Neural progenitor cell (in vitro differentiated cells): ENCODE measurements at regions not wholly inside any gene's neighbourhood (a gene's known extent, or its start where the extent isn't known, plus 50 kb on each side); places are given as distances from the start of the nearest gene placed in this dataset.

ENCODE experiments used
- DNase-seq: peaks from one replicate; pipeline ENCODE4 v3.0.0-alpha.2; 2016; ENCODE audit warnings: low spot score
- H2AFZ ChIP-seq: fragments of 200-600 bp; sonication (generic); replicated peaks from 2 replicates; pipeline ENCODE4 v1.6.1; 2016; ENCODE audit warnings: antibody characterized with exemption
- H3F3A ChIP-seq: fragments of 200-600 bp; sonication (generic); 2 replicates; pipeline ENCODE4 v1.6.1; 2016; ENCODE audit warnings: antibody characterized with exemption, low read depth
- H3K27ac ChIP-seq: fragments of 200-600 bp; sonication (generic); 2 replicates; pipeline ENCODE4 v1.5.1; 2016; ENCODE audit warnings: mild to moderate bottlenecking
- H3K27me3 ChIP-seq: fragments of 200-600 bp; sonication (generic); 2 replicates; pipeline ENCODE4 v1.6.1; 2016; ENCODE audit warnings: mild to moderate bottlenecking, moderate library complexity
- H3K36me3 ChIP-seq: fragments of 200-600 bp; sonication (generic); 2 replicates; pipeline ENCODE4 v1.5.1; 2016
- H3K4me1 ChIP-seq: fragments of 200-600 bp; sonication (generic); 2 replicates; pipeline ENCODE4 v1.6.1; 2016; ENCODE audit warnings: mixed run types
- H3K4me2 ChIP-seq: fragments of 200-600 bp; sonication (generic); 2 replicates; pipeline ENCODE4 v1.6.1; 2016
- H3K4me3 ChIP-seq: fragments of 200-600 bp; sonication (generic); 2 replicates; pipeline ENCODE4 v1.5.1; 2016
- H3K79me2 ChIP-seq: fragments of 200-600 bp; sonication (generic); 2 replicates; pipeline ENCODE4 v1.6.1; 2016; ENCODE audit warnings: low read depth
- H3K9ac ChIP-seq: fragments of 200-600 bp; sonication (generic); 2 replicates; pipeline ENCODE4 v1.6.1; 2016
- H3K9me3 ChIP-seq: fragments of 200-600 bp; sonication (generic); 2 replicates; pipeline ENCODE4 v1.5.1; 2016; ENCODE audit warnings: low read depth
- H4K20me1 ChIP-seq: fragments of 200-600 bp; sonication (generic); 2 replicates; pipeline ENCODE4 v1.6.1; 2016; ENCODE audit warnings: low read depth
- H3K27ac Mint-ChIP-seq: 3 replicates; pipeline ENCODE4 v1.8.0; 2021; ENCODE audit warnings: mixed read lengths
- H3K27me3 Mint-ChIP-seq: 2 replicates; pipeline ENCODE4 v1.8.0; 2022; ENCODE audit warnings: low read depth, mild to moderate bottlenecking, inconsistent platforms, moderate library complexity, mixed read lengths; ENCODE audit not compliant: insufficient read depth
- H3K36me3 Mint-ChIP-seq: 3 replicates; pipeline ENCODE4 v1.8.0; 2021; ENCODE audit warnings: mixed read lengths
- H3K4me1 Mint-ChIP-seq: 3 replicates; pipeline ENCODE4 v1.8.0; 2021; ENCODE audit warnings: mixed read lengths
- H3K4me3 Mint-ChIP-seq: 3 replicates; pipeline ENCODE4 v1.8.0; 2021; ENCODE audit warnings: mild to moderate bottlenecking, moderate library complexity, mixed read lengths
- H3K9me3 Mint-ChIP-seq: 3 replicates; pipeline ENCODE4 v1.8.0; 2020; ENCODE audit warnings: mixed read lengths
- CTCF ChIP-seq: fragments of 200-600 bp; sonication (generic); IDR thresholded peaks from 2 replicates; pipeline ENCODE4 v1.5.1; 2017; ENCODE audit warnings: antibody characterized with exemption, mild to moderate bottlenecking
- EZH2 ChIP-seq: fragments of 200-600 bp; sonication (generic); IDR thresholded peaks from 2 replicates; pipeline ENCODE4 v1.6.1; 2017; ENCODE audit warnings: antibody characterized with exemption, mild to moderate bottlenecking, moderate library complexity
- EZH2phosphoT487 ChIP-seq: fragments of 200-600 bp; sonication (generic); IDR thresholded peaks from 2 replicates; pipeline ENCODE4 v1.6.1; 2017; ENCODE audit warnings: antibody characterized with exemption

GRCh38 chr11:42205518-42205917, 746.1 kb upstream of the LRRC4C start:
- Histone ChIP-seq H3K4me2 (no peak overlapping the region), H3K27ac (no peak overlapping the region), H3K27me3 (no peaks in the 10 kb centered on the region), H3K9ac (no peak overlapping the region), H4K20me1 (no peaks in the 10 kb centered on the region), H2AFZ (no peak overlapping the region), H3K4me3 (no peak overlapping the region), H3K4me1 (no peaks in the 10 kb centered on the region), H3K9me3 (no peaks in the 10 kb centered on the region), H3K36me3 (no peaks in the 10 kb centered on the region), H3K79me2 (no peaks in the 10 kb centered on the region), H3F3A (no peaks in the 10 kb centered on the region)
- Mint-ChIP-seq H3K27ac (no peak overlapping the region), H3K4me1 (no peaks in the 10 kb centered on the region), H3K27me3 (peaks cover 3% of the 10 kb centered on the region), H3K4me3 (no peak overlapping the region), H3K9me3 (peaks cover 26% of the 10 kb centered on the region), H3K36me3 (no peaks in the 10 kb centered on the region)
- no peak for DNase-seq
- TF ChIP-seq EZH2 (no peak), CTCF (no peak), EZH2phosphoT487 (no peak)

- Mint-ChIP-seq H3K27me3 (peaks cover 2% of the 10 kb centered on the region), H3K4me1 (no peaks in the 10 kb centered on the region), H3K27ac (no peak overlapping the region), H3K9me3 (no peaks in the 10 kb centered on the region), H3K4me3 (no peak overlapping the region), H3K36me3 (no peaks in the 10 kb centered on the region)
- TF ChIP-seq EZH2phosphoT487: no peak
- no peak for TF ChIP-seq EZH2
- no peak for TF ChIP-seq CTCF
- H3K9ac ChIP-seq: no peak overlapping the region
- H3K4me3 ChIP-seq: no peak overlapping the region
- no peak for DNase-seq
- H3K36me3 ChIP-seq: no peaks in the 10 kb centered on the region
- no peaks in the 10 kb centered on the region for H3K9me3 ChIP-seq
- no peaks in the 10 kb centered on the region for H4K20me1 ChIP-seq
- no peaks in the 10 kb centered on the region for H3F3A ChIP-seq
- no peak overlapping the region for H3K27ac ChIP-seq
- no peaks in the 10 kb centered on the region for H3K27me3 ChIP-seq
- H3K4me1 ChIP-seq: peaks cover 10% of the 10 kb centered on the region
- H2AFZ ChIP-seq: no peak overlapping the region
- no peak overlapping the region for H3K4me2 ChIP-seq
- no peaks in the 10 kb centered on the region for H3K79me2 ChIP-seq
Measured at GRCh38 chr11:42225664-42226063, 766.2 kb upstream of the LRRC4C start.

- H3K9ac ChIP-seq: no peak overlapping the region
- no peaks in the 10 kb centered on the region for H3K27me3 ChIP-seq
- no peaks in the 10 kb centered on the region for H4K20me1 ChIP-seq
- H3K4me1 ChIP-seq: peaks cover 10% of the 10 kb centered on the region
- H2AFZ ChIP-seq: peak overlapping the region; percentile 73
- H3K9me3 ChIP-seq: no peaks in the 10 kb centered on the region
- no peak overlapping the region for H3K27ac Mint-ChIP-seq
- H3K36me3 ChIP-seq: no peaks in the 10 kb centered on the region
- H3K4me3 Mint-ChIP-seq: no peak overlapping the region
- H3K4me3 ChIP-seq: no peak overlapping the region
- H3K36me3 Mint-ChIP-seq: no peaks in the 10 kb centered on the region
- no peaks in the 10 kb centered on the region for H3F3A ChIP-seq
- no peaks in the 10 kb centered on the region for H3K79me2 ChIP-seq
- no peaks in the 10 kb centered on the region for H3K27me3 Mint-ChIP-seq
- no peak for TF ChIP-seq EZH2phosphoT487
- no peak for TF ChIP-seq CTCF
- TF ChIP-seq EZH2: no peak
- H3K27ac ChIP-seq: no peak overlapping the region
- H3K4me1 Mint-ChIP-seq: peaks cover 5% of the 10 kb centered on the region
- H3K4me2 ChIP-seq: no peak overlapping the region
- H3K9me3 Mint-ChIP-seq: no peaks in the 10 kb centered on the region
- no peak for DNase-seq
Measured at GRCh38 chr11:42232673-42233072, 773.2 kb upstream of the LRRC4C start.
